Adrenal gland (tissue), 5 donors: ENCODE measurements at regions not wholly inside any gene's neighbourhood (a gene's known extent, or its start where the extent isn't known, plus 50 kb on each side); places are given as distances from the start of the nearest gene placed in this dataset.

ENCODE experiments used
- CTCF ChIP-seq, 6 experiments: fragments of 450-650 bp in 4 of 6; fragments of 200-600 bp in 2 of 6; sonication (generic) in 1 of 6; IDR thresholded peaks; 1 replicate in 5 of 6; 2 replicates in 1 of 6; pipeline versions ENCODE4 v1.5.1 to v1.8.0; 2016 to 2021; ENCODE audit warnings: antibody characterized with exemption in 6 of 6, mild to moderate bottlenecking in 2 of 6, moderate library complexity in 1 of 6
- POLR2A ChIP-seq, 2 donors: fragments of 450-650 bp; IDR thresholded peaks; one replicate each; pipeline ENCODE4 v1.6.1; 2017; ENCODE audit warnings: antibody characterized with exemption in 2 of 2, mild to moderate bottlenecking in 2 of 2, moderate library complexity in 1 of 2
- donor health status: DM: no; HTN: no; CAD: no.

DNA sequence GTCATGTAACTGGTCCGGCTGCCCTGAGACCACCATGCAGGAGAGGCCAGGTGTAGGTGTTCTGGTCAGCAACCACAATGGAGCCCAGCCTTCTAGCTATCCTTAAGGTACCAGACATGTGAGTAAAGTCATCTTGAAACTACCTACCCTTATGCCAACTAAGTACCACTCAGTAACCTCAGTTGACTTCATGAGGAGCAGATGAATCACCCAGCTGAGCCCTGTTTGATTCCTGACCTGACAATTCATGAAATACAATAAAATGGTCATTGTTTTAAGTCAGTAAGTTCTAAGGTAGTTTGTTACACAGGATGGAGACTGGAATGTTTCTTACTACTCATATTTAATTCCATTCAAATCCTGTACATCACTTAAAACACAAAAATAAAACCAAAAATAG, 113.1 kb upstream of the LMO4 start:
- no peak for TF ChIP-seq POLR2A (IDR thresholded peaks at IDR 0.05)
- TF ChIP-seq CTCF (IDR thresholded peaks at IDR 0.05) = no peak
